Neuronal stem cell (in vitro differentiated cells): ENCODE measurements at regions not wholly inside any gene's neighbourhood (a gene's known extent, or its start where the extent isn't known, plus 50 kb on each side); places are given as distances from the start of the nearest gene placed in this dataset.

ENCODE experiments used
- DNase-seq: peaks from one replicate; pipeline ENCODE4 v3.0.0-alpha.2; 2013; ENCODE audit warnings: low spot score
- H2AFZ ChIP-seq: one replicate; pipeline ENCODE4 v1.6.1; 2013; ENCODE audit warnings: mild to moderate bottlenecking, low read length, inconsistent platforms
- H2AK5ac ChIP-seq: 2 replicates; pipeline ENCODE4 v1.6.1; 2013; ENCODE audit warnings: low read depth, mild to moderate bottlenecking, inconsistent platforms, low read length, moderate library complexity, mixed read lengths
- H2BK120ac ChIP-seq: 2 replicates; pipeline ENCODE4 v1.6.1; 2013; ENCODE audit warnings: low read depth, mild to moderate bottlenecking, inconsistent platforms, low read length, moderate library complexity, mixed read lengths
- H2BK12ac ChIP-seq: one replicate; pipeline ENCODE4 v1.6.1; 2013; ENCODE audit warnings: low read length, inconsistent platforms
- H2BK15ac ChIP-seq: 2 replicates; pipeline ENCODE4 v1.6.1; 2013; ENCODE audit warnings: mild to moderate bottlenecking, low read length, inconsistent platforms, mixed read lengths
- H2BK5ac ChIP-seq: one replicate; pipeline ENCODE4 v1.6.1; 2013; ENCODE audit warnings: inconsistent platforms, mild to moderate bottlenecking, low read length, moderate library complexity
- H3K14ac ChIP-seq: one replicate; pipeline ENCODE4 v1.6.1; 2013; ENCODE audit warnings: low read length, inconsistent platforms
- H3K18ac ChIP-seq: 2 replicates; pipeline ENCODE4 v1.6.1; 2013; ENCODE audit warnings: low read length, inconsistent platforms
- H3K23ac ChIP-seq: 2 replicates; pipeline ENCODE4 v1.6.1; 2013; ENCODE audit warnings: low read depth, mild to moderate bottlenecking, mixed read lengths, low read length, inconsistent platforms; ENCODE audit not compliant: poor library complexity
- H3K27ac ChIP-seq: replicated peaks from 3 replicates; pipeline ENCODE4 v1.5.1; 2013; ENCODE audit warnings: low read length, inconsistent platforms
- H3K27me3 ChIP-seq, 3 experiments: 2 replicates each; pipeline ENCODE4 v1.6.1; 2013; ENCODE audit warnings: low read length in 3 of 3, mild to moderate bottlenecking in 2 of 3, inconsistent platforms in 1 of 3, low read depth in 1 of 3, mixed read lengths in 1 of 3, moderate library complexity in 1 of 3; ENCODE audit not compliant: control insufficient read depth in 3 of 3, insufficient read depth in 3 of 3
- H3K36me3 ChIP-seq, 2 donors: replicated peaks in 1 of 2; 2 replicates each; pipeline ENCODE4 v1.6.1; 2013; ENCODE audit warnings: low read length in 2 of 2; ENCODE audit not compliant: control insufficient read depth in 2 of 2, insufficient read depth in 2 of 2
- H3K4ac ChIP-seq: 2 replicates; pipeline ENCODE4 v1.6.1; 2013; ENCODE audit warnings: inconsistent platforms, mild to moderate bottlenecking, low read length, moderate library complexity
- H3K4me1 ChIP-seq, 2 donors: 1 replicate in 1 of 2; 2 replicates in 1 of 2; pipeline ENCODE4 v1.6.1; 2013; ENCODE audit warnings: low read length in 2 of 2, low read depth in 1 of 2; ENCODE audit not compliant: control insufficient read depth in 2 of 2, insufficient read depth in 1 of 2
- H3K4me2 ChIP-seq: one replicate; pipeline ENCODE4 v1.6.1; 2013; ENCODE audit warnings: mild to moderate bottlenecking, low read length, inconsistent platforms; ENCODE audit not compliant: insufficient read depth, poor library complexity, severe bottlenecking
- H3K4me3 ChIP-seq, 2 donors: 2 replicates each; pipeline ENCODE4 v1.5.1; 2013; ENCODE audit warnings: low read length in 2 of 2, mild to moderate bottlenecking in 2 of 2, inconsistent platforms in 1 of 2, moderate library complexity in 1 of 2
- H3K79me1 ChIP-seq: one replicate; pipeline ENCODE4 v1.6.1; 2013; ENCODE audit warnings: low read depth, mild to moderate bottlenecking, inconsistent platforms, low read length, moderate library complexity
- H3K9ac ChIP-seq: one replicate; pipeline ENCODE4 v1.6.1; 2013; ENCODE audit warnings: mild to moderate bottlenecking, low read depth, low read length, inconsistent platforms; ENCODE audit not compliant: poor library complexity
- H3K9me3 ChIP-seq, 2 donors: replicated peaks in 1 of 2; 2 replicates each; pipeline versions ENCODE3 to v1.6.1; 2013; ENCODE audit warnings: low read length in 2 of 2, mild to moderate bottlenecking in 2 of 2, inconsistent platforms in 1 of 2, low read depth in 1 of 2, mixed read lengths in 1 of 2, moderate library complexity in 1 of 2; ENCODE audit not compliant: control insufficient read depth in 2 of 2, insufficient read depth in 1 of 2
- H4K8ac ChIP-seq: one replicate; pipeline ENCODE4 v1.6.1; 2013; ENCODE audit warnings: low read depth, mild to moderate bottlenecking, inconsistent platforms, low read length, moderate library complexity
- H4K91ac ChIP-seq: one replicate; pipeline ENCODE4 v1.6.1; 2013; ENCODE audit warnings: low read length, low read depth, mild to moderate bottlenecking, inconsistent platforms; ENCODE audit not compliant: poor library complexity
- WGBS, 2 donors: extraction: QIAGEN DNeasy Blood & Tissue Kit; methylation state at CpG; one replicate each; pipeline ENCODE4 v1.1.7; 2013; ENCODE audit warnings: missing lambda C conversion rate in 2 of 2, mixed read lengths in 1 of 2; ENCODE audit not compliant: insufficient read length in 2 of 2, insufficient replicate concordance in 1 of 2; ENCODE audit errors: extremely low coverage in 2 of 2; 5-methylcytosine and 5-hydroxymethylcytosine counted together

DNA sequence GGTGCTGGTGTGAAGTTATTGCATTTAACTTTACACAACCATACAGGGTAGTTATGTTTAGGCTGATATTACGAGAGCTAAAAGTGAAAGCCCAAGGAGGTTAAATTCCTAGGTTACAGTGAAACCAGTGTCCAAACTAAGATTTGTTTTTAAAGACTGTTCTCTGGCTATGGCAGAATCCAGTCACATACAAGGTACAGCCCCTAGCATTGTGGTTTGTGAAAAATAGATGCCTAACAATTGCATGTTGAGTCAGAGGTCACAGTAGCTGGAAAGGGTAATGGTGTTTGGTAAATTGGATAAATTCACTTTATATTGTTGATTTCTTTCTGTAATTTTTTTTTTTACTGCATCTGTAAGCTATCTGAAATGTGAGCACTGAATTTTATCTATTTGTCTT lies 614.6 kb upstream of the TBL1XR1 start:
- no peak for DNase-seq
- H4K8ac ChIP-seq = no peak overlapping the region
- H3K27me3 ChIP-seq = no peaks in the 10 kb centered on the region
- H2AFZ ChIP-seq = no peak overlapping the region
- no peak overlapping the region for H2BK12ac ChIP-seq
- no peak overlapping the region for H2BK15ac ChIP-seq
- no peak overlapping the region for H4K91ac ChIP-seq
- no peak overlapping the region for H3K9ac ChIP-seq
- H2BK5ac ChIP-seq = no peak overlapping the region
- H2BK120ac ChIP-seq = no peak overlapping the region
- H3K4ac ChIP-seq = no peak overlapping the region
- H2AK5ac ChIP-seq = no peak overlapping the region
- no CpG with 5 or more reads among the region's 1 CpG for WGBS, 2 donors
- no peaks in the 10 kb centered on the region for H3K9me3 ChIP-seq
- H3K79me1 ChIP-seq = no peaks in the 10 kb centered on the region
- no peaks in the 10 kb centered on the region for H3K4me1 ChIP-seq
- H3K36me3 ChIP-seq = no peaks in the 10 kb centered on the region
- no peak overlapping the region for H3K4me3 ChIP-seq
- no peak overlapping the region for H3K4me2 ChIP-seq
- no peak overlapping the region for H3K18ac ChIP-seq
- no peak overlapping the region for H3K14ac ChIP-seq
- no peak overlapping the region for H3K27ac ChIP-seq
- H3K23ac ChIP-seq = no peak overlapping the region

DNA sequence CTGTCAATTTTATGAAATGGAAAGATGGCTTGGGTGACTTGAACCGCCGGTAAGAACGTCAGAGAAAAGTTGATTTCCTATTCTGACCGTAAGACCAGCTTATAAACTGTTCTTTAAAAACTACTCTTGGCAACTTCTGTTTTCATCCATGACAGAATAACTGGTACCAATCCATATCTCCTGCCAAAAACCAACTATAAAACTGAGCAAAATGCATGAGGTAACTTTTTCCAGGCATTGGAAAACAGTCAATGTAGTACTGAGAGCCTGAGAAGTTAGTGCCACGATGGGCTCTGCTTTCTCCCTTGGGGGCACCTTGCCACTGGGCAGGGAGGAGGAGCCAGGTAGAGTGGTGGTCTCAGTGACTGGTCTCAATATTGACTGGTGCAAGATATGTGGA lies 615.2 kb upstream of the TBL1XR1 start:
- H3K9me3 ChIP-seq = no peaks in the 10 kb centered on the region
- H3K36me3 ChIP-seq = no peaks in the 10 kb centered on the region
- H2BK120ac ChIP-seq = no peak overlapping the region
- no peak overlapping the region for H3K4me3 ChIP-seq
- no peaks in the 10 kb centered on the region for H3K4me1 ChIP-seq
- H3K79me1 ChIP-seq = no peaks in the 10 kb centered on the region
- no peak overlapping the region for H3K4ac ChIP-seq
- DNase-seq = no peak
- no peak overlapping the region for H3K23ac ChIP-seq
- no peak overlapping the region for H3K4me2 ChIP-seq
- no peak overlapping the region for H4K91ac ChIP-seq
- no peak overlapping the region for H4K8ac ChIP-seq
- no peak overlapping the region for H3K9ac ChIP-seq
- no peaks in the 10 kb centered on the region for H3K27me3 ChIP-seq
- no peak overlapping the region for H3K27ac ChIP-seq
- no peak overlapping the region for H2BK5ac ChIP-seq
- H3K14ac ChIP-seq = no peak overlapping the region
- no peak overlapping the region for H3K18ac ChIP-seq
- H2AFZ ChIP-seq = no peak overlapping the region
- H2BK15ac ChIP-seq = no peak overlapping the region
- no peak overlapping the region for H2BK12ac ChIP-seq
- no CpG with 5 or more reads among the region's 5 CpGs for WGBS, 2 donors
- no peak overlapping the region for H2AK5ac ChIP-seq

DNA sequence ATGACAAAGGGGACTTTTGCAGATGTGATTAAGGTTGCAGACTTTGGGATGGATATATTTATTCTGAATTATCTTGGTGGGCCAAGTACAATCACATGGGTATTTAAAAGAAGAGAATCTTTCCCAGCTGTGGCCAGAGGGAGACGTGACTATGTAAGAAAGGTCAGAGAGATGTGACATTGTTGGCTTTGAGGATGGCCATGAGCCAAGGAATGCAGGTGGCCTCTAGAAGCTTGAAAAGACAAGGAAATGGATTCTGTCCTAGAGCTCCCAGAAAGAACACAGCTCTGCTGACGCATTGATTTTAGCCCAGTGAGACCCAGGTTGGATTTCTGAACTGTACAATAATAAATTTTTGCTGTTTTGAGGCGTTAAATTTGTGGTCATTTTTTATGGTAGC lies 616.0 kb upstream of the TBL1XR1 start:
- H2BK12ac ChIP-seq = no peak overlapping the region
- H3K27me3 ChIP-seq = no peaks in the 10 kb centered on the region
- H4K91ac ChIP-seq = no peak overlapping the region
- no peaks in the 10 kb centered on the region for H3K9me3 ChIP-seq
- no CpG with 5 or more reads among the region's 3 CpGs for WGBS, 2 donors
- no peak overlapping the region for H3K4me3 ChIP-seq
- H2BK15ac ChIP-seq = no peak overlapping the region
- no peak overlapping the region for H3K4ac ChIP-seq
- H3K27ac ChIP-seq = no peak overlapping the region
- H2AK5ac ChIP-seq = no peak overlapping the region
- no peak overlapping the region for H2BK5ac ChIP-seq
- H3K18ac ChIP-seq = no peak overlapping the region
- no peak overlapping the region for H3K14ac ChIP-seq
- no peak overlapping the region for H2BK120ac ChIP-seq
- no peak overlapping the region for H4K8ac ChIP-seq
- H3K4me2 ChIP-seq = no peak overlapping the region
- no peaks in the 10 kb centered on the region for H3K36me3 ChIP-seq
- no peak overlapping the region for H2AFZ ChIP-seq
- H3K9ac ChIP-seq = no peak overlapping the region
- DNase-seq = no peak
- H3K79me1 ChIP-seq = no peaks in the 10 kb centered on the region
- peaks cover 0 to 4% of the 10 kb centered on the region in 2 donors for H3K4me1 ChIP-seq
- no peak overlapping the region for H3K23ac ChIP-seq

DNA sequence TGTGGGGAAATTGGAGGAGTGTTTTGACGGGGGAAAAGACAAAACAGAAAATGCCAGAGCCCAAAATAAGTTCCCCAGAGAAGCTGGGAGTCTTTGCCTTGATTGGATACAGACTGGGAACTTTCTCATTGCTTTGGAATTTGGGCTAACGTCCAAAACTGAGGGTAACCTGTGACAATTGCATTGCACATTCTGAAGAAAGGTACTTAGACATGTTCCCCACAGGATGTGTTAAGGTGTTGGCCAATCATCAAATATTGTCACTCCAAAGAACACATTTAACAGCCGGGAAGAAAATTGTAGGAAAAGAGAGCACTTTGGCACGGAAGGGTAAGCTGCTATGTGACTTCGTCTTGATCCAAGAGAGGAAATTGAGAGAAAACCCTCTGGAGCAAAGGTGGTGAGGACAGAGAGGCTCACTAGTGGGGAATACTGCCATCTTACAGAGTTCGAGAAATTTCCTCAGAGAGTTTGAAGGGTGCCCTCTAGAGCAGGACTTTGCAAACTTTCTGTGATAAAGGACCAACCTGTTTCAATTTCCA lies 619.5 kb upstream of the TBL1XR1 start:
- Histone ChIP-seq H2BK12ac (no peak overlapping the region), H3K79me1 (no peaks in the 10 kb centered on the region), H3K27me3 (no peaks in the 10 kb centered on the region), H3K9me3 (no peaks in the 10 kb centered on the region), H3K4ac (no peak overlapping the region), H3K36me3 (no peaks in the 10 kb centered on the region), H3K9ac (no peak overlapping the region), H3K27ac (no peak overlapping the region), H4K91ac (no peak overlapping the region), H3K18ac (no peak overlapping the region), H2BK120ac (no peak overlapping the region), H2BK15ac (no peak overlapping the region), H2AFZ (no peak overlapping the region), H2AK5ac (no peak overlapping the region), H3K14ac (no peak overlapping the region), H2BK5ac (no peak overlapping the region), H3K4me2 (no peak overlapping the region), H3K4me1 (peaks cover 0 to 7% of the 10 kb centered on the region in 2 donors), H3K4me3 (no peak overlapping the region), H3K23ac (no peak overlapping the region), H4K8ac (no peak overlapping the region)
- WGBS, 2 donors = no CpG with 5 or more reads among the region's 6 CpGs
- DNase-seq = no peak
